ENCODE measurements at regions not wholly inside any gene's neighbourhood (a gene's known extent, or its start where the extent isn't known, plus 50 kb on each side); places are given as distances from the start of the nearest gene placed in this dataset.

- TF ChIP-seq, protein P1, sequence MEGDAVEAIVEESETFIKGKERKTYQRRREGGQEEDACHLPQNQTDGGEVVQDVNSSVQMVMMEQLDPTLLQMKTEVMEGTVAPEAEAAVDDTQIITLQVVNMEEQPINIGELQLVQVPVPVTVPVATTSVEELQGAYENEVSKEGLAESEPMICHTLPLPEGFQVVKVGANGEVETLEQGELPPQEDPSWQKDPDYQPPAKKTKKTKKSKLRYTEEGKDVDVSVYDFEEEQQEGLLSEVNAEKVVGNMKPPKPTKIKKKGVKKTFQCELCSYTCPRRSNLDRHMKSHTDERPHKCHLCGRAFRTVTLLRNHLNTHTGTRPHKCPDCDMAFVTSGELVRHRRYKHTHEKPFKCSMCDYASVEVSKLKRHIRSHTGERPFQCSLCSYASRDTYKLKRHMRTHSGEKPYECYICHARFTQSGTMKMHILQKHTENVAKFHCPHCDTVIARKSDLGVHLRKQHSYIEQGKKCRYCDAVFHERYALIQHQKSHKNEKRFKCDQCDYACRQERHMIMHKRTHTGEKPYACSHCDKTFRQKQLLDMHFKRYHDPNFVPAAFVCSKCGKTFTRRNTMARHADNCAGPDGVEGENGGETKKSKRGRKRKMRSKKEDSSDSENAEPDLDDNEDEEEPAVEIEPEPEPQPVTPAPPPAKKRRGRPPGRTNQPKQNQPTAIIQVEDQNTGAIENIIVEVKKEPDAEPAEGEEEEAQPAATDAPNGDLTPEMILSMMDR (IDR thresholded peaks at IDR 0.05; ENCODE audit: low read depth, low read length), result no peak
- DNase-seq (ENCODE audit: extremely low read depth, low read depth), result no peak
Observed at GRCh38 chr2:12004713-12005112, 258.3 kb downstream of the LPIN1 start.

- TF ChIP-seq, protein P1 (IDR thresholded peaks at IDR 0.05; ENCODE audit: low read depth, low read length), result no peak
- no peak for DNase-seq (ENCODE audit: extremely low read depth, low read depth)
Observed at GRCh38 chr2:12005886-12006681, 259.7 kb downstream of the LPIN1 start.

GRCh38 chr2:12006850-12007249 lies 260.4 kb downstream of the LPIN1 start:
- TF ChIP-seq, protein P1 (IDR thresholded peaks at IDR 0.05; ENCODE audit: low read depth, low read length), result no peak
- DNase-seq (ENCODE audit: extremely low read depth, low read depth), result no peak

DNA sequence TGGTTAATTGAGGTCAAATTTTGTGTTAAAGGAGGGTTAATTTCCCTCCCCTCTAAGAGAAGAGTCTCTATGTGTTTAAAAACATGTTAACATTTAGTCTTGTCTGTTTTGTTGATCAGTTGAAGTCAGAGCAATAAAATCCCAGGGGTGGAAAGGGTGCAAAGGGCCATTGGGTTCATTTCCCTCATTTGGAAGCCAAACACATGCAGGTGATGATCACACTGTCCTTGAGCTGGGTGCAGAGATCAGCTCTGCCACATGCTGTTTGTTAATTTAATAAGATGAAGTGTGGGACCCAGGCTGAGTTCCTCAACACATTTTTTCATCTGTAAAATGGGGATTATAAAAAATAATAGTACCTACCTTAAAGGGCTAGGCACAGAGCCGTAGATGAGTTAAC lies 260.9 kb downstream of the LPIN1 start:
- TF ChIP-seq, protein P1 (IDR thresholded peaks at IDR 0.05; ENCODE audit: low read depth, low read length), result no peak

GRCh38 chr2:12008425-12009061 lies 262.1 kb downstream of the LPIN1 start:
- TF ChIP-seq, protein P1 (IDR thresholded peaks at IDR 0.05; ENCODE audit: low read depth, low read length), result no peak

More for the DNA sequence above, 260.9 kb downstream of the LPIN1 start:
- no peak for DNase-seq (ENCODE audit: extremely low read depth, low read depth)

GRCh38 chr2:12009323-12009905 lies 263.0 kb downstream of the LPIN1 start:
- no peak for DNase-seq (ENCODE audit: extremely low read depth, low read depth)
- TF ChIP-seq, protein P1 (IDR thresholded peaks at IDR 0.05; ENCODE audit: low read depth, low read length), result no peak

More at GRCh38 chr2:12008425-12009061, 262.1 kb downstream of the LPIN1 start:
- DNase-seq (ENCODE audit: extremely low read depth, low read depth), result no peak

- TF ChIP-seq, protein P1 (IDR thresholded peaks at IDR 0.05; ENCODE audit: low read depth, low read length), result no peak
- no peak for DNase-seq (ENCODE audit: extremely low read depth, low read depth)
Observed at GRCh38 chr2:12010059-12010458, 263.6 kb downstream of the LPIN1 start.

Measured in AG09319 (cell line).